ENCODE measurements at regions not wholly inside any gene's neighbourhood (a gene's known extent, or its start where the extent isn't known, plus 50 kb on each side); places are given as distances from the start of the nearest gene placed in this dataset.

- TF ChIP-seq ZNF143 (CRISPR knock-in tag; IDR thresholded peaks at IDR 0.05) (no peak), BRCA1 (IDR thresholded peaks at IDR 0.05) (no peak), BRCA1 (CRISPR knock-in tag; IDR thresholded peaks at IDR 0.05) (no peak), EGR1 (conservative IDR thresholded peaks at IDR 0.05) (no peak), SRF (CRISPR knock-in tag; IDR thresholded peaks at IDR 0.05) (no peak), TAF1 (IDR thresholded peaks at IDR 0.05; ENCODE audit: control insufficient read depth, extremely low read depth, insufficient read depth, low read length, severe bottlenecking) (no peak), MEF2D (tag; conservative IDR thresholded peaks at IDR 0.05; ENCODE audit: low read depth) (no peak)
Observed at GRCh38 chr3:170740285-170740684, 129.7 kb downstream of the RPL22L1 start.

Measured in K562 (cell line).